GM23338 (cell line): ENCODE measurements at regions not wholly inside any gene's neighbourhood (a gene's known extent, or its start where the extent isn't known, plus 50 kb on each side); places are given as distances from the start of the nearest gene placed in this dataset.

Source experiments
- CREB1 ChIP-seq: fragments of 250-450 bp; sonication (Bioruptor Pico); IDR thresholded peaks from 2 replicates; pipeline ENCODE4 v1.5.0; 2020; ENCODE audit warnings: low read depth, mild to moderate bottlenecking, moderate library complexity
- CTCF ChIP-seq, 2 experiments: fragments of 200-600 bp in 1 of 2; sonication (generic) in 1 of 2; conservative IDR thresholded peaks; 2 replicates each; pipeline versions ENCODE4 v1.5.1 to v1.6.1; 2016 to 2017; ENCODE audit warnings: antibody characterized with exemption in 2 of 2, low read depth in 2 of 2, mild to moderate bottlenecking in 2 of 2, moderate library complexity in 1 of 2
- EZH2 ChIP-seq: fragments of 200-600 bp; sonication (generic); IDR thresholded peaks from one replicate; pipeline ENCODE4 v1.8.0; 2017; ENCODE audit warnings: antibody characterized with exemption, mild to moderate bottlenecking, low read depth; ENCODE audit not compliant: unreplicated experiment
- EZH2phosphoT487 ChIP-seq: fragments of 200-600 bp; sonication (generic); IDR thresholded peaks from one replicate; pipeline ENCODE4 v1.8.1; 2018; ENCODE audit warnings: antibody characterized with exemption; ENCODE audit not compliant: unreplicated experiment
- JUNB ChIP-seq: IDR thresholded peaks from one replicate; pipeline ENCODE4 v1.6.1; 2016; ENCODE audit warnings: antibody characterized with exemption; ENCODE audit not compliant: unreplicated experiment
- NANOG ChIP-seq: IDR thresholded peaks from 2 replicates; pipeline ENCODE4 v1.6.1; 2016; ENCODE audit warnings: antibody characterized with exemption, borderline replicate concordance
- POLR2AphosphoS5 ChIP-seq: IDR thresholded peaks from 2 replicates; pipeline ENCODE4 v1.6.1; 2016; ENCODE audit warnings: antibody characterized with exemption, low read depth
- REST ChIP-seq: IDR thresholded peaks from one replicate; pipeline ENCODE4 v1.6.1; 2018; ENCODE audit warnings: antibody characterized with exemption; ENCODE audit not compliant: unreplicated experiment
- STAT1 ChIP-seq: IDR thresholded peaks from one replicate; pipeline ENCODE4 v1.6.1; 2016; ENCODE audit warnings: antibody characterized with exemption; ENCODE audit not compliant: unreplicated experiment
- ZNF114 ChIP-seq: fragments of 250-450 bp; sonication (Bioruptor Pico); IDR thresholded peaks from 2 replicates; pipeline ENCODE4 v1.5.0; 2020; ENCODE audit warnings: mild to moderate bottlenecking, moderate library complexity
- ZNF331 ChIP-seq: fragments of 250-450 bp; sonication (Bioruptor Pico); IDR thresholded peaks from 2 replicates; pipeline ENCODE4 v1.5.0; 2020; ENCODE audit warnings: low read depth, mild to moderate bottlenecking, moderate library complexity
- ZNF462 ChIP-seq: fragments of 250-450 bp; sonication (Bioruptor Pico); IDR thresholded peaks from 2 replicates; pipeline ENCODE4 v1.5.0; 2020; ENCODE audit warnings: mild to moderate bottlenecking, moderate library complexity
- TF ChIP-seq, protein P1 (sequence below): IDR thresholded peaks from 2 replicates; pipeline ENCODE4 v1.6.1; 2016; ENCODE audit warnings: antibody characterized with exemption

DNA sequence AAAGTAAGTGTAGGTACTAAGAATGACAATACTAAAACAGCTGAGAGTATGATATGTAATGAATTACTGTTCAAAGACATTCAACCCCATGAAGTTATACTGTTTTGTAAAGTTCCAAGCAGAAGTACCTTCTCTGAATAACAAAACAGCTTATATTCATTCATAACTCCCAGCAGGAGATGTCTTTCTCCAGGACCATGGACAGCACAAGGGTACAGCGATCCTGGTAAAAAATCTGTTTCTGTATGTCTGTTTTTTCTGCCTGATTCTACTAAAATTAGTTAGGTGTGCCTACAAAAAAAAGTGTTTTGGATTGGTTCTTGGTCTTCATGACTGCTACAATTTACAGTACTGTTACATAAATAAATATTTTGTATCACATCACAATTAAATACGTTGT is 172.5 kb upstream of the SLITRK5 start:
- TF ChIP-seq CTCF (conservative IDR thresholded peaks at IDR 0.05; ENCODE audit: low read depth in 2 of 2): no peak
- no peak for TF ChIP-seq POLR2AphosphoS5
- TF ChIP-seq EZH2: no peak
- peak; percentile 82 for TF ChIP-seq REST
- no peak for TF ChIP-seq JUNB
- TF ChIP-seq EZH2phosphoT487: no peak
- no peak for TF ChIP-seq ZNF114 (CRISPR knock-in tag)
- TF ChIP-seq CREB1 (CRISPR knock-in tag): no peak
- no peak for TF ChIP-seq STAT1
- no peak for TF ChIP-seq NANOG
- TF ChIP-seq, protein P1, sequence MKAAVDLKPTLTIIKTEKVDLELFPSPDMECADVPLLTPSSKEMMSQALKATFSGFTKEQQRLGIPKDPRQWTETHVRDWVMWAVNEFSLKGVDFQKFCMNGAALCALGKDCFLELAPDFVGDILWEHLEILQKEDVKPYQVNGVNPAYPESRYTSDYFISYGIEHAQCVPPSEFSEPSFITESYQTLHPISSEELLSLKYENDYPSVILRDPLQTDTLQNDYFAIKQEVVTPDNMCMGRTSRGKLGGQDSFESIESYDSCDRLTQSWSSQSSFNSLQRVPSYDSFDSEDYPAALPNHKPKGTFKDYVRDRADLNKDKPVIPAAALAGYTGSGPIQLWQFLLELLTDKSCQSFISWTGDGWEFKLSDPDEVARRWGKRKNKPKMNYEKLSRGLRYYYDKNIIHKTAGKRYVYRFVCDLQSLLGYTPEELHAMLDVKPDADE: no peak
- no peak for TF ChIP-seq ZNF331 (CRISPR knock-in tag)
- no peak for TF ChIP-seq ZNF462
